Amniotic stem cell (primary cell): ENCODE measurements at regions not wholly inside any gene's neighbourhood (a gene's known extent, or its start where the extent isn't known, plus 50 kb on each side); places are given as distances from the start of the nearest gene placed in this dataset.
A peak's percentile ranks its signal among the peaks of the same experiment; 100 is the strongest.

Experiments used
- DNase-seq: peaks from one replicate; lab custom pipeline; 2025; lab: John Stamatoyannopoulos, UW

- DNase-seq, result no peak
Observed at GRCh38 chr11:70764356-70764905, 366.1 kb downstream of the CTTN start.

GRCh38 chr11:70766901-70767300 is 368.6 kb downstream of the CTTN start:
- no peak for DNase-seq

GRCh38 chr11:70768346-70769095 is 370.2 kb downstream of the CTTN start:
- DNase-seq, result no peak

GRCh38 chr11:70769106-70769505 is 370.8 kb downstream of the CTTN start:
- DNase-seq, result no peak

GRCh38 chr11:70769521-70769920 is 371.2 kb downstream of the CTTN start:
- no peak for DNase-seq

- DNase-seq, result no peak
Observed at GRCh38 chr11:70771099-70771885, 373.0 kb downstream of the CTTN start.

GRCh38 chr11:70772950-70773349 is 374.6 kb downstream of the CTTN start:
- DNase-seq, result no peak

GRCh38 chr11:70775386-70776075 is 377.2 kb downstream of the CTTN start:
- no peak for DNase-seq

GRCh38 chr11:70776914-70777532 is 378.7 kb downstream of the CTTN start:
- DNase-seq, result no peak

GRCh38 chr11:70778883-70779282 is 380.6 kb downstream of the CTTN start:
- DNase-seq, result no peak

GRCh38 chr11:70779433-70780245 is 381.3 kb downstream of the CTTN start:
- no peak for DNase-seq

GRCh38 chr11:70780246-70780535 is 381.9 kb downstream of the CTTN start:
- no peak for DNase-seq

GRCh38 chr11:70782401-70782913 is 384.1 kb downstream of the CTTN start:
- no peak for DNase-seq

GRCh38 chr11:70783356-70783755 is 385.0 kb downstream of the CTTN start:
- no peak for DNase-seq

- no peak for DNase-seq
Observed at GRCh38 chr11:70783821-70784220, 385.5 kb downstream of the CTTN start.

GRCh38 chr11:70785372-70785771 is 387.0 kb downstream of the CTTN start:
- no peak for DNase-seq

- DNase-seq, result no peak
Observed at GRCh38 chr11:70786021-70786665, 387.8 kb downstream of the CTTN start.

- peak; percentile 82 for DNase-seq
Observed at GRCh38 chr11:70788248-70789022, 390.1 kb downstream of the CTTN start.

GRCh38 chr11:70790671-70791300 is 392.5 kb downstream of the CTTN start:
- DNase-seq, result no peak
